ENCODE measurements at regions not wholly inside any gene's neighbourhood (a gene's known extent, or its start where the extent isn't known, plus 50 kb on each side); places are given as distances from the start of the nearest gene placed in this dataset.

DNA sequence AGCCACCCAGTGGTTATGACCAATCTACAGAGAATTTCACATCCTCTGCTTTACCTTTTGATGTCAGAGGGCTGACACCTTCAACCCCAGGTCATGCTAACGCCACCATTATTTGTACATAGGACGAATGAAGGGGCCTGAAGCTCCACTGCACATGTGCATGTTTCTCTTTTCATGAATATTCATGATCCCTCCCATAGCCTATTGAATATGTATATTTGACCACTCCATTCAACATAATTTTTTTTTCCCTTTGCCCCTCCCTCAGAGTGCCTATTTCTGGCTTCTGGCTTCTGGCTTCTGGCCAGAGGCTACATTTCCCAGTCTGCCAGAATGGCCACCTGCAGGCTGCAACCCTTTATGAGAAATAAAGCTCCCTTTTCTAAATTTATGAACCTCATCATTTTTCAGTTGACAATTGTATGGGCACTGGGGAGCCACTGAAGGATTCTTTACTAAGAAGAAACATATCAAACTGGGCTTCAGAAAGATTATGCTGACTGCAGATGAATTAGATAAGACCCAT is 406.7 kb downstream of the SIPA1L2 start:
- no peak overlapping the region for H3K4me3 ChIP-seq
- H3K36me3 ChIP-seq = no peaks in the 10 kb centered on the region
- H3K27me3 ChIP-seq = no peaks in the 10 kb centered on the region
- WGBS, 2 donors (ENCODE audit: low coverage in 1 of 2) = 96 to 100% methylated on average over 2 of the region's 2 CpGs
- peaks cover 0 to 8% (median 0%) of the 10 kb centered on the region in 3 donors for H3K4me1 ChIP-seq
- no peak overlapping the region for H3K27ac ChIP-seq
- no peaks in the 10 kb centered on the region for H3K9me3 ChIP-seq
- no peak for ATAC-seq
- no peak for TF ChIP-seq POLR2A (IDR thresholded peaks at IDR 0.05)
- TF ChIP-seq POLR2AphosphoS5 (IDR thresholded peaks at IDR 0.05) = no peak

DNA sequence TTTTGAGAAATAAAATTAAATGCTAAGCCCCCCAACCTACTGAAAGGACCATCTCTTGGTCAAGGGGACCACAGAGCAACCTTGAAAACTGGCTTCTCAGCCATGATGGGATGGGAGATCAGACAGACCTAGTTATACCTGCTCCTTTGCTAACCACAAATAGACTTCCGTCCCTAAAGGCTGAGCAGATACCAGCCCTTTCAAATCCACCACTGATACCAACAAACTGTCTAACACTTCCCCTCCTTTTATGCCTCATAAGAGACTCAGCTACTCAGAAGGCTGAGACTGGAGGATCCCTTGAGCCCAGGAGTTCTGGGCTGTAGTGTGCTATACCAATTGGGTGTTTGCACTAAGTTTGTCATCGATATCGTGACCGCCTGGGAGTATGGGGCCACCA is 407.3 kb downstream of the SIPA1L2 start:
- peaks cover 0 to 7% (median 0%) of the 10 kb centered on the region in 3 donors for H3K4me1 ChIP-seq
- no peak for TF ChIP-seq POLR2A (IDR thresholded peaks at IDR 0.05)
- TF ChIP-seq, protein P1, sequence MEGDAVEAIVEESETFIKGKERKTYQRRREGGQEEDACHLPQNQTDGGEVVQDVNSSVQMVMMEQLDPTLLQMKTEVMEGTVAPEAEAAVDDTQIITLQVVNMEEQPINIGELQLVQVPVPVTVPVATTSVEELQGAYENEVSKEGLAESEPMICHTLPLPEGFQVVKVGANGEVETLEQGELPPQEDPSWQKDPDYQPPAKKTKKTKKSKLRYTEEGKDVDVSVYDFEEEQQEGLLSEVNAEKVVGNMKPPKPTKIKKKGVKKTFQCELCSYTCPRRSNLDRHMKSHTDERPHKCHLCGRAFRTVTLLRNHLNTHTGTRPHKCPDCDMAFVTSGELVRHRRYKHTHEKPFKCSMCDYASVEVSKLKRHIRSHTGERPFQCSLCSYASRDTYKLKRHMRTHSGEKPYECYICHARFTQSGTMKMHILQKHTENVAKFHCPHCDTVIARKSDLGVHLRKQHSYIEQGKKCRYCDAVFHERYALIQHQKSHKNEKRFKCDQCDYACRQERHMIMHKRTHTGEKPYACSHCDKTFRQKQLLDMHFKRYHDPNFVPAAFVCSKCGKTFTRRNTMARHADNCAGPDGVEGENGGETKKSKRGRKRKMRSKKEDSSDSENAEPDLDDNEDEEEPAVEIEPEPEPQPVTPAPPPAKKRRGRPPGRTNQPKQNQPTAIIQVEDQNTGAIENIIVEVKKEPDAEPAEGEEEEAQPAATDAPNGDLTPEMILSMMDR (IDR thresholded peaks at IDR 0.05) = no peak
- no peak for TF ChIP-seq POLR2AphosphoS5 (IDR thresholded peaks at IDR 0.05)
- TF ChIP-seq EP300 (IDR thresholded peaks at IDR 0.05) = no peak
- no peak overlapping the region for H3K4me3 ChIP-seq
- no peaks in the 10 kb centered on the region for H3K27me3 ChIP-seq
- WGBS, 2 donors (ENCODE audit: low coverage in 1 of 2) = 93 to 96% methylated on average over 4 of the region's 4 CpGs
- H3K9me3 ChIP-seq = no peaks in the 10 kb centered on the region
- no peaks in the 10 kb centered on the region for H3K36me3 ChIP-seq
- no peak overlapping the region for H3K27ac ChIP-seq
- no peak for ATAC-seq

DNA sequence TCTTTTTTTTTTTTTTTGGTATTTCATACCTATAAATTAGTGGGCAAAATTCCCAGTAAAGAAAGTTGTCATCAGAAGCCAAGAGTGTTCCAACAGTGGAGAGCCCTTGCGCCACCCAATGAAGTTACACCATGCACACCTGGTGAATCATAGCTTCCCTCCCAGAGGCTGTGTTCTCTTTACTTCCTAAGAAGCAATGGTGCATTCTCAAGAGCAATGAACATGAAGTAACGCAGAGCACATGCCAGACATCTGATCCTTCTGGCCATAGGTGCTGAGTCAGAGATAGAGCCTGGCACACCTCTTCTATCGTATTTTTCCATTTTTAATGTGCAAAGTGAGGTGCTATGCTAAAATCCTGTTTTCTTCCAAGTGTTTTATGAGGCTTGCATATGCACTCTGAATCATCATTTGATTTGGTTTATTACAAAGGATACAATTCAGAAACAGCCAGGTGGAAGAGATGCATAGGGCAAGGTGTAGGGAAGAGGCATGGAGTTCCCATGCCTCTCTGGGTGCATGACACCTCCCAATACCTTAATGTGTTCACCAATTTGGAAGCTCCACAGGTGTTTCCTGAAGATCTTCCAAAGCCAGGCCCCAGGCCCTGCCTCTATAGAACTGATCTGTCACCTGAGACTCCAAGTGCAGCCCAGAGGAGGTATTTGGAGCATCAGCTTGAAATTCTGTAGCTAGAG is 408.0 kb downstream of the SIPA1L2 start:
- ATAC-seq = no peak
- 86 to 100% methylated on average over 1 to 3 of the region's 3 CpGs for WGBS, 2 donors (ENCODE audit: low coverage in 1 of 2)

DNA sequence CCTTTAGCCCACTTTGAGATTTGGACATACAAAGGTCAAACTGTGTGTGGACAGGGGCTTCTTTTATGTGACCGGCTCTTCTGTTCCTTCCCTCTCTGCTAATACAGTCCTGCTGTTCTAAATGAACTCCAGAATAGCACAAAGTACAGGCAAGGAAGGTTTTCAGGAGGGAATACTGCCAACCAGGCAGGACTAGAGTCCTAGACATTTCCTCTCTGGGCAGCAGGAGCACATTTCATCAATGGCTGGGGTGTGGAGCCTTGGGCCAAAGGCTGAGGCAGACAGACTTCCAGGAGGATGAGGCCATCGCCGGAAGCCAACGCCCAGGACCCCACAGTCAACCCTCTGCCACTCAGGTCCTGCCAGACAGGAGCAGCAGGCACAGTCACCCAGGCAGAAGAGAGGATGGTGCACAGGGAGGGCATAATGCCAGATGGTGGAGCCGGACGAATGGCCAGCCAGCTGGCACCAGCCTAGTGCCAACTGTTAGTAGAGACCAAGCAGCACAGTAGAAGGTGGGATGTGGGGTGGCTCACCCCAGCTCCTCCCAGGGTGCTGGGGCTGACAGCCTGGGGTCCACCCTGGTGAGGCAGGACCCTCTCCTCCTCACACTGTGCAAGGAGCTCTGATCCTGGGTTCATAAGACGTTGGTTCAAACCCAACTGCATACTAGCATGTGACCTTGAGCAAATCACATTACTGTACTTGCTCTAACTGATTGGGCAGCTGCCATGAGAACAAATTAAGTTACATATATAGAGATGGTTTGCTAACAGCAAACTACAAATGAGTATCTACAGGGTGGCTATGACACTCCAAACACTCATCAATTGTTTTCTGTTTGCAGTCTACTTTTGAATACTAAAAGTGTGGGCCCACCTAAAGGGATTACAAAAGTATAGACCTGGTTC is 410.7 kb downstream of the SIPA1L2 start:
- no peak overlapping the region for H3K4me3 ChIP-seq
- ATAC-seq = no peak
- TF ChIP-seq EP300 (IDR thresholded peaks at IDR 0.05) (no peak), POLR2AphosphoS5 (IDR thresholded peaks at IDR 0.05) (no peak), POLR2A (IDR thresholded peaks at IDR 0.05) (no peak)
- TF ChIP-seq, protein P1 (IDR thresholded peaks at IDR 0.05) = no peak
- WGBS, 2 donors (ENCODE audit: low coverage in 1 of 2) = 73 to 88% methylated on average over 2 of the region's 7 CpGs
- no peaks in the 10 kb centered on the region for H3K4me1 ChIP-seq
- H3K27ac ChIP-seq = no peak overlapping the region
- H3K36me3 ChIP-seq = no peaks in the 10 kb centered on the region
- H3K27me3 ChIP-seq = no peaks in the 10 kb centered on the region
- no peaks in the 10 kb centered on the region for H3K9me3 ChIP-seq

More for the DNA sequence above, 408.0 kb downstream of the SIPA1L2 start:
- no peaks in the 10 kb centered on the region for H3K27me3 ChIP-seq
- no peaks in the 10 kb centered on the region for H3K36me3 ChIP-seq
- H3K4me1 ChIP-seq = peaks cover 0 to under 1% (median 0%) of the 10 kb centered on the region in 3 donors
- TF ChIP-seq EP300 (IDR thresholded peaks at IDR 0.05) (no peak), POLR2A (IDR thresholded peaks at IDR 0.05) (no peak), POLR2AphosphoS5 (IDR thresholded peaks at IDR 0.05) (no peak)
- TF ChIP-seq, protein P1 (IDR thresholded peaks at IDR 0.05) = no peak
- H3K27ac ChIP-seq = no peak overlapping the region
- H3K4me3 ChIP-seq = no peak overlapping the region
- H3K9me3 ChIP-seq = no peaks in the 10 kb centered on the region

DNA sequence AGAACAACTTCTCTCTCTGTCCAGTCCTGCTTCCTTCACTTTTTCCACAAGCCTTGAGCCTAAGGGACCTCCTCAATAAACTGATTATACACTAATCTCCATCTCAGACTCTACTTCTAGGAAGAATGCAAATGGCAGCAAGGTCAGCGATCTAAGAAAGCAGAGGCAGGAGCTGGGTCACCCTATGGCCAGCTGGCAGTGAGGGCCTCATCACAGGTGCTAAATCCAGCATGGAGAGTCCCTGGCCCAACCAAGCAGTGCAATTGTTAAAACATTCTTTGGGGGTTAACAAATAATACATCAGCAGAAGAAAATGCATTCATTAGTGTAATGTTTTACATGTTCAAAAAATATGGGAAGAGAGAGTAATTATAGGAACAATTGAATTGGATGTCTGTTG is 416.0 kb downstream of the SIPA1L2 start:
- no peaks in the 10 kb centered on the region for H3K9me3 ChIP-seq
- no peak for TF ChIP-seq EP300 (IDR thresholded peaks at IDR 0.05)
- TF ChIP-seq, protein P1 (IDR thresholded peaks at IDR 0.05) = no peak
- TF ChIP-seq POLR2AphosphoS5 (IDR thresholded peaks at IDR 0.05) = no peak
- TF ChIP-seq POLR2A (IDR thresholded peaks at IDR 0.05) = no peak
- no peaks in the 10 kb centered on the region for H3K4me1 ChIP-seq
- no peak for ATAC-seq
- H3K36me3 ChIP-seq = no peaks in the 10 kb centered on the region
- no peak overlapping the region for H3K4me3 ChIP-seq
- H3K27me3 ChIP-seq = no peaks in the 10 kb centered on the region
- no peak overlapping the region for H3K27ac ChIP-seq
- no CpG with 5 or more reads among the region's 1 CpG for WGBS, 2 donors (ENCODE audit: low coverage in 1 of 2)

Data from gastroesophageal sphincter (tissue), 4 donors.